ENCODE measurements at regions not wholly inside any gene's neighbourhood (a gene's known extent, or its start where the extent isn't known, plus 50 kb on each side); places are given as distances from the start of the nearest gene placed in this dataset.

DNA sequence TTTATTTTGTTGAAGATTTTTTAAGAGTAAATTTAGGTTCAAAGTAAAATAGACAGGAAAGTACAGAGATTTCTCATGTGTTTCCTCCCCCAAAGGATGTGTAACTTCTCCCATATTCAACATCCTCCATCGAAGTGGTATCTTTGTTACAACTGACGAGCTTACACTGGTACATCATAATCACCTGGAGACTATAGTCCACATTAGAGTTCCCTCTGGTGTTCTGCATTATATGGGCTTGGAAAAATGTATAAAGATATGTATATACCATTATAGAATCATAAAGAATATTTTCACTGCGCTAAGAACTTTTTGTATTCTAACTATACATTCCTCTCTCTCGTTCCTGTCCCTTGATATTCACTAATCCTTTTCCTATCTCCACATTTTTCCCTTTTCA lies 203.7 kb downstream of the AMY1C start:
- H3K27ac ChIP-seq: no peak overlapping the region
- TF ChIP-seq, protein P1, sequence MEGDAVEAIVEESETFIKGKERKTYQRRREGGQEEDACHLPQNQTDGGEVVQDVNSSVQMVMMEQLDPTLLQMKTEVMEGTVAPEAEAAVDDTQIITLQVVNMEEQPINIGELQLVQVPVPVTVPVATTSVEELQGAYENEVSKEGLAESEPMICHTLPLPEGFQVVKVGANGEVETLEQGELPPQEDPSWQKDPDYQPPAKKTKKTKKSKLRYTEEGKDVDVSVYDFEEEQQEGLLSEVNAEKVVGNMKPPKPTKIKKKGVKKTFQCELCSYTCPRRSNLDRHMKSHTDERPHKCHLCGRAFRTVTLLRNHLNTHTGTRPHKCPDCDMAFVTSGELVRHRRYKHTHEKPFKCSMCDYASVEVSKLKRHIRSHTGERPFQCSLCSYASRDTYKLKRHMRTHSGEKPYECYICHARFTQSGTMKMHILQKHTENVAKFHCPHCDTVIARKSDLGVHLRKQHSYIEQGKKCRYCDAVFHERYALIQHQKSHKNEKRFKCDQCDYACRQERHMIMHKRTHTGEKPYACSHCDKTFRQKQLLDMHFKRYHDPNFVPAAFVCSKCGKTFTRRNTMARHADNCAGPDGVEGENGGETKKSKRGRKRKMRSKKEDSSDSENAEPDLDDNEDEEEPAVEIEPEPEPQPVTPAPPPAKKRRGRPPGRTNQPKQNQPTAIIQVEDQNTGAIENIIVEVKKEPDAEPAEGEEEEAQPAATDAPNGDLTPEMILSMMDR (IDR thresholded peaks at IDR 0.05): peak; percentile 60
- TF ChIP-seq ZFX (IDR thresholded peaks at IDR 0.05; ENCODE audit: borderline replicate concordance): no peak

DNA sequence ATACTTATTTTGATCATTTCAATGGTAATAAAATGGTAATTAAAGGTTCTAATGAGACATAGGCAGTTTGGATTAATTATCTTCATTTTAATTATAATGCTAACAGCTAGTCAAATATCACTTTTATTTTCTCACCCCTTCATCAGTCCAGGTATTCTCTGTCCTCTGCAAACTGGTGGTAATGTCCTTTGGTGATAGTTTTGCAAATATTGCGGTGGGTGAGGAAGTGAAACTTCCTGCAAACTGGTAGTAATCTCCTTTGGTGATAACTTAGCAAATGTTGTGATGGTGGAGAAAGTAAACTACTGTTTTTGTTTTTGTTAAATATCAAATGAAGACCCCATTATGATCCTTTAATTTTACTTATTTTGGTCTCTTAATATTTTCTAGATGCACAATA lies 209.0 kb downstream of the AMY1C start:
- TF ChIP-seq ZFX (IDR thresholded peaks at IDR 0.05; ENCODE audit: borderline replicate concordance): no peak
- TF ChIP-seq, protein P1 (IDR thresholded peaks at IDR 0.05): no peak
- no peak overlapping the region for H3K27ac ChIP-seq

DNA sequence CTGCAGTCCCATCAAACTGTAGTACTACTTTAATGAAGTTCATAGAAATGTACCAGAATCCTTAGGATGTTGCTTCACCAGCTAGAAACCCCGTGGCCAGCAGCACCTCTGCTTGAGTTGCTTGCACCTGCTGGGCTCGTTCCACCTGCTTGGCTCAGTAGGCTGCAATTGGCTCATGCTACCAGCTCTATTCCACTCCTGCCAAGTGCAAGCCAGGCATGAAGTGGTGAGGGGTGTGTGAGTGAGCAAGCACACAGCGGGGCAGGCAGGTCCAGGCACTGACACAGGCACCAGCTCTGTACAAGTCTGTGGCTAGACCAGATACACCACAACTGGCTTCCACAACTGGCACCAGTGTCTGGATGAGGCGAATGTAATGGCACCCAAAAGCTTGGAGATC lies 209.9 kb downstream of the AMY1C start:
- TF ChIP-seq, protein P1 (IDR thresholded peaks at IDR 0.05): no peak
- TF ChIP-seq ZFX (IDR thresholded peaks at IDR 0.05; ENCODE audit: borderline replicate concordance): no peak
- H3K27ac ChIP-seq: no peak overlapping the region

DNA sequence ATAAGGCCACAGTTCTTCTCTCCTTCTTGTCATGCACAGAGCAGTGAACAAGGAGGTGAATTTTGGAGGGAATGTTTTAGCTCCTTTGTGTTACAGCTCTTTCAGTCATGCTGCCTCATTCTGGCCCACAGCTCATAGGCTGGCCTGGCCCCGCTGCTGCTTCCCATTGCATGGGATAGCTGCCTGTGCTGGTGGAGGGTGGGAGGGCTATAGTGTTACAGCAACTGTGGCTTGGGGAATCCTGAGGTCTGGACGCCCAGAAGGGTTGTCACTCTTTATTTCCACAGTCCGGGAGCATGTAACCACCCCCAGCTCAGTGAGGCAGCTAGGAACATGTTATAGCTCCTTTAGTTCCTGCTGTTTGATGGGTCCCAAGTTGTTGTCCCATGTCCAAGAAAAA lies 210.3 kb downstream of the AMY1C start:
- no peak overlapping the region for H3K27ac ChIP-seq
- TF ChIP-seq, protein P1 (IDR thresholded peaks at IDR 0.05): no peak
- no peak for TF ChIP-seq ZFX (IDR thresholded peaks at IDR 0.05; ENCODE audit: borderline replicate concordance)

DNA sequence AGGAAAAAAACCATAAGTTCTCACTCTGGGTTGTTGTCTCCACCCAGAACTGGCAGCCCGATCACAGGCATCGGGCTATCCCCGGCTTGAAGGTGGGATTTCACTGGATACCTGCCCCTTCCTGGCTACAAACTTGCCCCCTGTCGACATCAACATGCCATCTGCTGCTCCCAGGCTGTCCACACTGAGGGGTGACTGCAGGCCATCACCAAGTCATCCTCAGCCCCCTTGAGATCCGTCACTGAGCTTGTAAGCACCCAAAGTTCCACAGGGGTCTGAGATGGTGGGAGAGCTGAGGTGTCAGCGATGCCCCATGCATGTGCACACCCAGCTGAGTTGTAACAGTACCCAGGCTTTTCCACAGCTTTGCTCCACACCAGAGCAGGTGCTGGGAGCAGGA lies 211.0 kb downstream of the AMY1C start:
- TF ChIP-seq, protein P1 (IDR thresholded peaks at IDR 0.05): no peak
- TF ChIP-seq ZFX (IDR thresholded peaks at IDR 0.05; ENCODE audit: borderline replicate concordance): no peak
- no peak overlapping the region for H3K27ac ChIP-seq

DNA sequence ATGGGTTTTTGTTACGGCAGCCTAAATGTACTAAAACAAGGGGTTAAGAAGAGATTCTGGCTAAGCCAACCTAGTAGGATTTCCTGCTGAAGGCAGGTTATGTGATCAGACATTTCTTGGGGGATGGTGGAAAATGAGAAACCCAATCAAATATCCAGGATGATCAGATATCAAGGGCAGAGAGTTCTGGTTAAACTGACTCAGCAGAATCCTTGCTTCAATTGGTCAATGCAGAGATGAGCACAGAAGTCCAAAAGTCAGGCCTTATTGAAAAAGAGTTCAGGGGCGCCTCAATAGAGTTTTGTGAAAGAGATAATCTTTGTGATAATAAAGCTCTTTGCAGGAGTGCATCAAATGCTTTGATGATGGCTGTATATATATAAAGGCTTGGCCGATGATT lies 237.1 kb downstream of the AMY1C start:
- no peak overlapping the region for H3K27ac ChIP-seq
- TF ChIP-seq, protein P1 (IDR thresholded peaks at IDR 0.05): no peak
- no peak for TF ChIP-seq ZFX (IDR thresholded peaks at IDR 0.05; ENCODE audit: borderline replicate concordance)

DNA sequence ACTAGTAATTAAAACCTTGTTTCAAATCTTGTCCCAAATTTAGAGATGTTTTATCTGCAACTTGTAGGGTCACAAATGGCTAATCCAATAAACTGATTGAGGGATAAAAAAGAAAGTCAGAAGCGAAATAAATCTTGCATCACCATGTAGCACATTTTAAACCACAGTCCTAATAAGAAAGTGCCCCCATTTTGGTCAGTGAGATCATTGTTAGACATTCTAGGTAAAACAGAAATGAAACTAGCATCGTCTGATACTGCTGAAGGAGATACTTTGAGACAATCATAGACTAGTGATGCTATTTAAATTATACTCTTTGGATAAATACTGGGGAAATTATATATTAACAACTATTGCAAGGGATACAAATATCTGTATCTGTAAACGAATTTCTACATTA lies 247.9 kb downstream of the AMY1C start:
- TF ChIP-seq, protein P1 (IDR thresholded peaks at IDR 0.05): no peak
- TF ChIP-seq ZFX (IDR thresholded peaks at IDR 0.05; ENCODE audit: borderline replicate concordance): no peak
- no peak overlapping the region for H3K27ac ChIP-seq
